CD4-positive, alpha-beta T cell (primary cell): ENCODE measurements at regions not wholly inside any gene's neighbourhood (a gene's known extent, or its start where the extent isn't known, plus 50 kb on each side); places are given as distances from the start of the nearest gene placed in this dataset.

Experiments
- ATAC-seq: fragments of 200-7000 bp; cut with Tn5 transposase; one replicate; pipeline ENCODE4 v1.10.0; 2022; ENCODE audit warnings: mild to moderate bottlenecking; ENCODE audit not compliant: poor library complexity
- CTCF ChIA-PET: fragments of 350-600 bp; sonication (Branson Sonifier 250); formaldehyde crosslinking; loops from one replicate; lab custom pipeline; 2021; ENCODE audit warnings: antibody characterized with exemption, inconsistent platforms; lab: Charles Lee
- POLR2A ChIA-PET: fragments of 350-600 bp; sonication (Branson Sonifier 250); formaldehyde crosslinking; loops from one replicate; lab custom pipeline; 2021; ENCODE audit warnings: antibody characterized with exemption, inconsistent platforms; lab: Charles Lee
- DNase-seq, 14 experiments: peaks; one replicate each; pipeline ENCODE4 v3.0.0-alpha.2; 2013 to 2020; ENCODE audit warnings: mixed read lengths in 2 of 14
- H3K27ac ChIP-seq, 2 donors: one replicate each; pipeline versions ENCODE4 v1.5.1 to v1.7.0; 2013; ENCODE audit warnings: low read length in 2 of 2, low read depth in 1 of 2, mild to moderate bottlenecking in 1 of 2
- H3K27me3 ChIP-seq, 2 experiments: 1 replicate in 1 of 2; 2 replicates in 1 of 2; pipeline versions ENCODE4 v1.6.1 to v1.7.0; 2013; ENCODE audit warnings: low read length in 2 of 2, control low read depth in 1 of 2, mild to moderate bottlenecking in 1 of 2, moderate library complexity in 1 of 2; ENCODE audit not compliant: insufficient read depth in 2 of 2, control insufficient read depth in 1 of 2
- H3K36me3 ChIP-seq: one replicate; pipeline ENCODE4 v1.6.1; 2013; ENCODE audit warnings: low read length, control low read depth; ENCODE audit not compliant: insufficient read depth
- H3K4me1 ChIP-seq: one replicate; pipeline ENCODE4 v1.6.1; 2013; ENCODE audit warnings: low read length, control low read depth; ENCODE audit not compliant: insufficient read depth
- H3K4me3 ChIP-seq: one replicate; pipeline ENCODE4 v1.5.1; 2013; ENCODE audit warnings: mild to moderate bottlenecking, low read length, moderate library complexity
- H3K9me3 ChIP-seq, 2 experiments: 1 replicate in 1 of 2; 2 replicates in 1 of 2; pipeline versions ENCODE4 v1.6.1 to v1.7.0; 2013; ENCODE audit warnings: low read length in 2 of 2, mild to moderate bottlenecking in 2 of 2, control low read depth in 1 of 2, moderate library complexity in 1 of 2; ENCODE audit not compliant: control insufficient read depth in 1 of 2, insufficient read depth in 1 of 2
- H3K27ac Mint-ChIP-seq: one replicate; pipeline ENCODE4 v1.8.0; 2020; ENCODE audit warnings: mixed read lengths
- H3K27me3 Mint-ChIP-seq: one replicate; pipeline ENCODE4 v1.8.0; 2021; ENCODE audit warnings: mixed read lengths
- H3K36me3 Mint-ChIP-seq: one replicate; pipeline ENCODE4 v1.8.0; 2021; ENCODE audit warnings: low read depth, mixed read lengths
- H3K4me1 Mint-ChIP-seq: one replicate; pipeline ENCODE4 v1.8.0; 2021; ENCODE audit warnings: low read depth, mixed read lengths
- H3K4me3 Mint-ChIP-seq: one replicate; pipeline ENCODE4 v1.8.0; 2020; ENCODE audit warnings: mild to moderate bottlenecking, mixed read lengths
- H3K9me3 Mint-ChIP-seq: one replicate; pipeline ENCODE4 v1.8.0; 2020; ENCODE audit warnings: mixed read lengths
- CTCF ChIP-seq: fragments of 200-600 bp; IDR thresholded peaks from one replicate; pipeline ENCODE4 v1.8.0; 2022; ENCODE audit warnings: antibody characterized with exemption, mild to moderate bottlenecking
- intact Hi-C, 2 experiments: fragments of 100-400 bp; cut with DNase I in 1 of 2; cut with micrococcal nuclease in 1 of 2; formaldehyde crosslinking; loops; one replicate each; pipeline versions ENCODE4 v1.15.1 to v1.9.0; 2023 to 2025; cut with DNase I, micrococcal nuclease

DNA sequence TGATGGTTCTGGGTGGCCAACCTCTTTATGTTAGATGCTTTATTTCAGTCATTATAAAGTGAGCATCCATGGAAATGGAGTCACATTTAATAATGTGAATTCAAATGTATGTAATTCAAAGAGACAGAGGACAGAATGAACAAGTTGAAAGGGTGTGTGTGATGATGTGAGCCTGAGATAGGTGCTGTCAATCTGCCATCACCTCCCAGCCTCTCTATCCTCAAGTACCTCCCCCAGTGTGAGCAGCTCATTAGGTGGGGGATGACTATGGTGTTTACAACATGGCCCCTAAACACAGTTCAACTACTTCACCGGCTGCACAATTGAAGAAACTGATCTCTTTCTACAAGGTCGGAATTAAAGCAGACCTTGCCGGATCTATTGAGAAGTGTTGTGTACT is 74.7 kb upstream of the IGFBP5 start:
- DNase-seq (no peak), ATAC-seq (no peak)
- H3K4me3 ChIP-seq = no peak overlapping the region
- H3K9me3 Mint-ChIP-seq = peaks cover 2% of the 10 kb centered on the region
- no peaks in the 10 kb centered on the region for H3K36me3 ChIP-seq
- TF ChIP-seq CTCF = no peak
- H3K4me1 ChIP-seq = no peaks in the 10 kb centered on the region
- no peak overlapping the region for H3K4me3 Mint-ChIP-seq
- no peaks in the 10 kb centered on the region for H3K36me3 Mint-ChIP-seq
- H3K9me3 ChIP-seq = no peaks in the 10 kb centered on the region
- H3K27me3 ChIP-seq = peaks cover 0 to 6% of the 10 kb centered on the region in 2 experiments
- no peaks in the 10 kb centered on the region for H3K4me1 Mint-ChIP-seq
- CTCF ChIA-PET = no interaction called here
- H3K27me3 Mint-ChIP-seq = peaks cover 4% of the 10 kb centered on the region
- intact Hi-C loops = no loop called here
- POLR2A ChIA-PET = no interaction called here
- H3K27ac ChIP-seq = no peak overlapping the region
- no peak overlapping the region for H3K27ac Mint-ChIP-seq

GRCh38 chr2:216769626-216770025 is 74.3 kb upstream of the IGFBP5 start:
- Mint-ChIP-seq H3K27me3 (peaks cover 4% of the 10 kb centered on the region), H3K4me3 (no peak overlapping the region), H3K9me3 (peaks cover 2% of the 10 kb centered on the region), H3K27ac (no peak overlapping the region), H3K36me3 (no peaks in the 10 kb centered on the region), H3K4me1 (no peaks in the 10 kb centered on the region)
- Histone ChIP-seq H3K4me3 (no peak overlapping the region), H3K27me3 (peaks cover 0 to 6% of the 10 kb centered on the region in 2 experiments), H3K36me3 (no peaks in the 10 kb centered on the region), H3K27ac (no peak overlapping the region), H3K9me3 (no peaks in the 10 kb centered on the region), H3K4me1 (no peaks in the 10 kb centered on the region)
- intact Hi-C loops = no loop called here
- no peak for TF ChIP-seq CTCF
- POLR2A ChIA-PET = no interaction called here
- no peak for DNase-seq
- CTCF ChIA-PET = no interaction called here
- no peak for ATAC-seq

GRCh38 chr2:216768908-216769411 is 73.6 kb upstream of the IGFBP5 start:
- Histone ChIP-seq H3K9me3 (no peaks in the 10 kb centered on the region), H3K27ac (no peak overlapping the region), H3K27me3 (peaks cover 0 to 9% of the 10 kb centered on the region in 2 experiments), H3K4me1 (no peaks in the 10 kb centered on the region), H3K4me3 (no peak overlapping the region), H3K36me3 (no peaks in the 10 kb centered on the region)
- H3K36me3 Mint-ChIP-seq = no peaks in the 10 kb centered on the region
- intact Hi-C loops = no loop called here
- peaks cover 2% of the 10 kb centered on the region for H3K9me3 Mint-ChIP-seq
- no peak overlapping the region for H3K4me3 Mint-ChIP-seq
- ChIA-PET CTCF (no interaction called here), POLR2A (no interaction called here)
- no peaks in the 10 kb centered on the region for H3K4me1 Mint-ChIP-seq
- DNase-seq = no peak
- ATAC-seq = no peak
- no peak overlapping the region for H3K27ac Mint-ChIP-seq
- H3K27me3 Mint-ChIP-seq = peaks cover 9% of the 10 kb centered on the region
- no peak for TF ChIP-seq CTCF
